Omental fat pad (tissue), 3 donors: ENCODE measurements at regions not wholly inside any gene's neighbourhood (a gene's known extent, or its start where the extent isn't known, plus 50 kb on each side); places are given as distances from the start of the nearest gene placed in this dataset.

Experiments used
- ATAC-seq: fragments of 150-250 bp; one replicate; pipeline ENCODE4 v1.9.1; 2016; ENCODE audit warnings: mild to moderate bottlenecking, moderate library complexity; ENCODE audit not compliant: low FRiP score
- DNase-seq: peaks from one replicate; pipeline ENCODE4 v3.0.0-alpha.2; 2019; ENCODE audit warnings: low spot score
- CTCF ChIP-seq, 3 donors: fragments of 450-650 bp; IDR thresholded peaks; one replicate each; pipeline ENCODE4 v1.5.1; 2016 to 2017; ENCODE audit warnings: antibody characterized with exemption in 3 of 3, mild to moderate bottlenecking in 3 of 3, moderate library complexity in 2 of 3

GRCh38 chr9:18173923-18174322 lies 300.0 kb upstream of the ADAMTSL1 start:
- no peak for ATAC-seq
- no peak for DNase-seq
- TF ChIP-seq CTCF (IDR thresholded peaks at IDR 0.05) = no peak

- TF ChIP-seq CTCF (IDR thresholded peaks at IDR 0.05) = no peak
- ATAC-seq (no peak), DNase-seq (no peak)
Observed at GRCh38 chr9:18182636-18183035, 291.3 kb upstream of the ADAMTSL1 start.

GRCh38 chr9:18183974-18184373 lies 290.0 kb upstream of the ADAMTSL1 start:
- no peak for TF ChIP-seq CTCF (IDR thresholded peaks at IDR 0.05)
- ATAC-seq (no peak), DNase-seq (no peak)

- ATAC-seq (no peak), DNase-seq (no peak)
- no peak for TF ChIP-seq CTCF (IDR thresholded peaks at IDR 0.05)
Observed at GRCh38 chr9:18184401-18184800, 289.6 kb upstream of the ADAMTSL1 start.

- DNase-seq = no peak
- no peak for ATAC-seq
- TF ChIP-seq CTCF (IDR thresholded peaks at IDR 0.05) = no peak
Observed at GRCh38 chr9:18185196-18185595, 288.8 kb upstream of the ADAMTSL1 start.

GRCh38 chr9:18188971-18189370 lies 285.0 kb upstream of the ADAMTSL1 start:
- no peak for DNase-seq
- ATAC-seq = no peak
- TF ChIP-seq CTCF (IDR thresholded peaks at IDR 0.05) = no peak

GRCh38 chr9:18189871-18190670 lies 283.9 kb upstream of the ADAMTSL1 start:
- no peak for TF ChIP-seq CTCF (IDR thresholded peaks at IDR 0.05)
- DNase-seq (no peak), ATAC-seq (no peak)
